CD4-positive, alpha-beta T cell (primary cell): ENCODE measurements at regions not wholly inside any gene's neighbourhood (a gene's known extent, or its start where the extent isn't known, plus 50 kb on each side); places are given as distances from the start of the nearest gene placed in this dataset.

Source experiments
- ATAC-seq: fragments of 200-7000 bp; cut with Tn5 transposase; one replicate; pipeline ENCODE4 v1.10.0; 2022; ENCODE audit warnings: mild to moderate bottlenecking; ENCODE audit not compliant: poor library complexity
- CTCF ChIA-PET: fragments of 350-600 bp; sonication (Branson Sonifier 250); formaldehyde crosslinking; loops from one replicate; lab custom pipeline; 2021; ENCODE audit warnings: antibody characterized with exemption, inconsistent platforms; lab: Charles Lee
- POLR2A ChIA-PET: fragments of 350-600 bp; sonication (Branson Sonifier 250); formaldehyde crosslinking; loops from one replicate; lab custom pipeline; 2021; ENCODE audit warnings: antibody characterized with exemption, inconsistent platforms; lab: Charles Lee
- DNase-seq, 14 experiments: peaks; one replicate each; pipeline ENCODE4 v3.0.0-alpha.2; 2013 to 2020; ENCODE audit warnings: mixed read lengths in 2 of 14
- H3K27ac ChIP-seq, 2 donors: one replicate each; pipeline versions ENCODE4 v1.5.1 to v1.7.0; 2013; ENCODE audit warnings: low read length in 2 of 2, low read depth in 1 of 2, mild to moderate bottlenecking in 1 of 2
- H3K27me3 ChIP-seq, 2 experiments: 1 replicate in 1 of 2; 2 replicates in 1 of 2; pipeline versions ENCODE4 v1.6.1 to v1.7.0; 2013; ENCODE audit warnings: low read length in 2 of 2, control low read depth in 1 of 2, mild to moderate bottlenecking in 1 of 2, moderate library complexity in 1 of 2; ENCODE audit not compliant: insufficient read depth in 2 of 2, control insufficient read depth in 1 of 2
- H3K36me3 ChIP-seq: one replicate; pipeline ENCODE4 v1.6.1; 2013; ENCODE audit warnings: low read length, control low read depth; ENCODE audit not compliant: insufficient read depth
- H3K4me1 ChIP-seq: one replicate; pipeline ENCODE4 v1.6.1; 2013; ENCODE audit warnings: low read length, control low read depth; ENCODE audit not compliant: insufficient read depth
- H3K4me3 ChIP-seq: one replicate; pipeline ENCODE4 v1.5.1; 2013; ENCODE audit warnings: mild to moderate bottlenecking, low read length, moderate library complexity
- H3K9me3 ChIP-seq, 2 experiments: 1 replicate in 1 of 2; 2 replicates in 1 of 2; pipeline versions ENCODE4 v1.6.1 to v1.7.0; 2013; ENCODE audit warnings: low read length in 2 of 2, mild to moderate bottlenecking in 2 of 2, control low read depth in 1 of 2, moderate library complexity in 1 of 2; ENCODE audit not compliant: control insufficient read depth in 1 of 2, insufficient read depth in 1 of 2
- H3K27ac Mint-ChIP-seq: one replicate; pipeline ENCODE4 v1.8.0; 2020; ENCODE audit warnings: mixed read lengths
- H3K27me3 Mint-ChIP-seq: one replicate; pipeline ENCODE4 v1.8.0; 2021; ENCODE audit warnings: mixed read lengths
- H3K36me3 Mint-ChIP-seq: one replicate; pipeline ENCODE4 v1.8.0; 2021; ENCODE audit warnings: low read depth, mixed read lengths
- H3K4me1 Mint-ChIP-seq: one replicate; pipeline ENCODE4 v1.8.0; 2021; ENCODE audit warnings: low read depth, mixed read lengths
- H3K4me3 Mint-ChIP-seq: one replicate; pipeline ENCODE4 v1.8.0; 2020; ENCODE audit warnings: mild to moderate bottlenecking, mixed read lengths
- H3K9me3 Mint-ChIP-seq: one replicate; pipeline ENCODE4 v1.8.0; 2020; ENCODE audit warnings: mixed read lengths
- CTCF ChIP-seq: fragments of 200-600 bp; IDR thresholded peaks from one replicate; pipeline ENCODE4 v1.8.0; 2022; ENCODE audit warnings: antibody characterized with exemption, mild to moderate bottlenecking
- intact Hi-C, 2 experiments: fragments of 100-400 bp; cut with DNase I in 1 of 2; cut with micrococcal nuclease in 1 of 2; formaldehyde crosslinking; loops; one replicate each; pipeline versions ENCODE4 v1.15.1 to v1.9.0; 2023 to 2025; cut with DNase I, micrococcal nuclease

- no peak overlapping the region for H3K27ac Mint-ChIP-seq
- no peak overlapping the region for H3K4me3 Mint-ChIP-seq
- no peaks in the 10 kb centered on the region for H3K27me3 ChIP-seq
- CTCF ChIA-PET = no interaction called here
- H3K27me3 Mint-ChIP-seq = no peaks in the 10 kb centered on the region
- no peaks in the 10 kb centered on the region for H3K4me1 Mint-ChIP-seq
- H3K4me3 ChIP-seq = no peak overlapping the region
- H3K36me3 ChIP-seq = no peaks in the 10 kb centered on the region
- POLR2A ChIA-PET = no interaction called here
- no peaks in the 10 kb centered on the region for H3K36me3 Mint-ChIP-seq
- H3K27ac ChIP-seq = no peak overlapping the region
- no peak for DNase-seq
- no peak for TF ChIP-seq CTCF
- H3K9me3 Mint-ChIP-seq = peaks cover 10% of the 10 kb centered on the region
- no peak for ATAC-seq
- intact Hi-C loops = no loop called here
- no peaks in the 10 kb centered on the region for H3K4me1 ChIP-seq
- no peaks in the 10 kb centered on the region for H3K9me3 ChIP-seq
Observed at GRCh38 chr12:94806617-94807016, 156.3 kb upstream of the TMCC3 start.

GRCh38 chr12:94805749-94806529, 155.6 kb upstream of the TMCC3 start:
- Histone ChIP-seq H3K36me3 (no peaks in the 10 kb centered on the region), H3K27me3 (no peaks in the 10 kb centered on the region), H3K4me3 (no peak overlapping the region), H3K4me1 (no peaks in the 10 kb centered on the region), H3K27ac (no peak overlapping the region), H3K9me3 (no peaks in the 10 kb centered on the region)
- H3K4me3 Mint-ChIP-seq = no peak overlapping the region
- no peaks in the 10 kb centered on the region for H3K36me3 Mint-ChIP-seq
- H3K9me3 Mint-ChIP-seq = peaks cover 8% of the 10 kb centered on the region
- H3K27me3 Mint-ChIP-seq = no peaks in the 10 kb centered on the region
- ChIA-PET CTCF (no interaction called here), POLR2A (no interaction called here)
- no peak for ATAC-seq
- no peak overlapping the region for H3K27ac Mint-ChIP-seq
- DNase-seq = no peak
- H3K4me1 Mint-ChIP-seq = no peaks in the 10 kb centered on the region
- intact Hi-C loops = no loop called here
- no peak for TF ChIP-seq CTCF

- H3K4me3 ChIP-seq = no peak overlapping the region
- intact Hi-C loops = no loop called here
- H3K4me1 Mint-ChIP-seq = no peaks in the 10 kb centered on the region
- DNase-seq = no peak
- H3K36me3 Mint-ChIP-seq = no peaks in the 10 kb centered on the region
- H3K27ac Mint-ChIP-seq = no peak overlapping the region
- H3K27me3 ChIP-seq = no peaks in the 10 kb centered on the region
- no peaks in the 10 kb centered on the region for H3K9me3 Mint-ChIP-seq
- no peak for TF ChIP-seq CTCF
- H3K9me3 ChIP-seq = no peaks in the 10 kb centered on the region
- H3K4me1 ChIP-seq = no peaks in the 10 kb centered on the region
- CTCF ChIA-PET = no interaction called here
- POLR2A ChIA-PET = interaction anchor here (0.6 kb wide), 1 partner anchor 95 kb away, joined by 3 read pairs; no protein-coding TSS in a partner anchor
- no peak overlapping the region for H3K27ac ChIP-seq
- no peak overlapping the region for H3K4me3 Mint-ChIP-seq
- no peaks in the 10 kb centered on the region for H3K36me3 ChIP-seq
- ATAC-seq = no peak
- peaks cover 4% of the 10 kb centered on the region for H3K27me3 Mint-ChIP-seq
Observed at GRCh38 chr12:94803939-94804338, 153.6 kb upstream of the TMCC3 start.
